ENCODE measurements at regions not wholly inside any gene's neighbourhood (a gene's known extent, or its start where the extent isn't known, plus 50 kb on each side); places are given as distances from the start of the nearest gene placed in this dataset.
"Not testable (repeated sequence)": the region's sequence is repeated elsewhere in the genome, so short reads cannot be mapped to it uniquely, and the experiment has no call there.

DNA sequence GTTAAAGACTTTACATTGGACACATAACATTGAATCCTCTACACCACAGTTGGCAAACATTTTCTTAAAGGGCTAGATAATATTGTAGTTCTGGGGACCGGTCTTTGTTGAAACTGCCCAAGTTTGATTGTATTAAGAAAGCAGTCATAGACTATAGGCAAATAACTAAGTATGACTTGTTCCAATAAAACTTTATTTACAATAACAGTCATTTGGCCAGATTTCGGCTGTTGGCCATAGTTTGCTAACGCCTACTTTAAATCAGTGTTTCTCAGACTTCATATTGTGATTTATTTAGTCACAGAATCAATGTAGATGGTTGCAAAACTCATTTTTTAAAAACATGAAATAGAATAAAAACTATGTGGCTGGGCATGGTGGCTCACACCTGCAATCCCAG, 531.8 kb downstream of the XYLT1 start:
- no peak for DNase-seq (ENCODE audit: extremely low spot score)
- POLR2A ChIA-PET, result no interaction called here
- TF ChIP-seq CTCF (IDR thresholded peaks at IDR 0.05; ENCODE audit: control extremely low read depth, extremely low read depth, low read depth, missing control alignments), result no peak
- CTCF ChIA-PET, result no interaction called here

DNA sequence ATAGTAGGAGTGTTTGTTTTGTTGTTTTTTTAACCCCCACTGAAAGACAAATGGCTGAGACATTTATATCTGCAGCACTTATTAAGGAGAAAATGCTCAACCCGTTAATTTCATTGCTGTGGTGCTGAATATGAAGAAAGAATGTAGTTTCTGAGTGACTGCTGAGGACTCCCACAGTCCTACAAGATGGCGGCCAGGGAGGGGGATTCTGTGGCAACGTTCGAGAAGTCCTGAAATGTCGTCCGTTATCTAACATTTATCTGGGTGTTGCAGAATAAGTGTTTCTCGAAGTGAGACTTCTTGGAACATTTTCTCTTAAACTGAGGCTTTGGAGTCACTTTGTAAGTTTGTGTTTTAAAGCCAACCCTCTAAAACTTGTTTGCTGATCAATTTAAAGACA, 530.4 kb downstream of the XYLT1 start:
- ChIA-PET POLR2A (no interaction called here), CTCF (no interaction called here)
- TF ChIP-seq CTCF (IDR thresholded peaks at IDR 0.05; ENCODE audit: control extremely low read depth, extremely low read depth, low read depth, missing control alignments), result no peak
- no peak for DNase-seq (ENCODE audit: extremely low spot score)

GRCh38 chr16:16942849-16943248, 527.9 kb downstream of the XYLT1 start:
- DNase-seq (ENCODE audit: extremely low spot score); POLR2A ChIA-PET: not testable (repeated sequence)

DNA sequence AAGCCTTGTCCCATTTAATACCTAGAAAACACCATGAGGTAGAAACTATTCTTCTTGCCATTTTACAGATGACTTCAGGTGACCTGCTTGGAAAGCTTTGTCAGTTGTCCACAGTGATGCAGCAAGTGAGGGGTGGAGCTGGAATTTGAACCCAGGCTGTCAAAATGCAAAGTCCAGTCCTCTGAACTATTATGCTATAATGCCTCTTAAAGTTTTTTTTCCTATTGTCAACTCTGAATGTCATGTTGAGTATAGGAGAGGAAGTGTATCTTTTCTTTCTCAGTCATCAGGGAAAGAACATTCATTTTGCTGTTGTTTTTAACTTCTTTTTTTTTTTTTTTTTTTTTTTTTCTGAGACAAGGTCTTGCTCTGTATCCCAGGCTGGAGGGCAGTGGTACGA, 525.6 kb downstream of the XYLT1 start:
- no peak for TF ChIP-seq CTCF (IDR thresholded peaks at IDR 0.05; ENCODE audit: control extremely low read depth, extremely low read depth, low read depth, missing control alignments)

More at GRCh38 chr16:16942849-16943248, 527.9 kb downstream of the XYLT1 start:
- CTCF ChIA-PET, result not testable (repeated sequence)

GRCh38 chr16:16956376-16956775, 514.4 kb downstream of the XYLT1 start:
- CTCF ChIA-PET, result no interaction called here

More for the DNA sequence above, 525.6 kb downstream of the XYLT1 start:
- CTCF ChIA-PET, result no interaction called here
- POLR2A ChIA-PET, result no interaction called here
- no peak for DNase-seq (ENCODE audit: extremely low spot score)

GRCh38 chr16:16960785-16961184, 510.0 kb downstream of the XYLT1 start:
- ChIA-PET CTCF (no interaction called here), POLR2A (no interaction called here)
- no peak for DNase-seq (ENCODE audit: extremely low spot score)
- no peak for TF ChIP-seq CTCF (IDR thresholded peaks at IDR 0.05; ENCODE audit: control extremely low read depth, extremely low read depth, low read depth, missing control alignments)

More at GRCh38 chr16:16956376-16956775, 514.4 kb downstream of the XYLT1 start:
- TF ChIP-seq CTCF (IDR thresholded peaks at IDR 0.05; ENCODE audit: control extremely low read depth, extremely low read depth, low read depth, missing control alignments), result no peak
- POLR2A ChIA-PET, result no interaction called here
- no peak for DNase-seq (ENCODE audit: extremely low spot score)

GRCh38 chr16:16966439-16966838, 504.3 kb downstream of the XYLT1 start:
- ChIA-PET POLR2A (no interaction called here), CTCF (interaction anchor here (0.8 kb wide), 1 partner anchor 104 kb away, joined by 3 read pairs; no protein-coding TSS in a partner anchor)
- no peak for TF ChIP-seq CTCF (IDR thresholded peaks at IDR 0.05; ENCODE audit: control extremely low read depth, extremely low read depth, low read depth, missing control alignments)
- DNase-seq (ENCODE audit: extremely low spot score), result no peak
